Ishikawa (cell line): ENCODE measurements at regions not wholly inside any gene's neighbourhood (a gene's known extent, or its start where the extent isn't known, plus 50 kb on each side); places are given as distances from the start of the nearest gene placed in this dataset.

Experiments
- CEBPB ChIP-seq: IDR thresholded peaks from 2 replicates; pipeline ENCODE4 v1.6.1; 2012
- CREB1 ChIP-seq: IDR thresholded peaks from 2 replicates; pipeline ENCODE4 v1.6.1; 2012; ENCODE audit warnings: low read depth
- EGR1 ChIP-seq: IDR thresholded peaks from 2 replicates; pipeline ENCODE4 v1.6.1; 2012
- EP300 ChIP-seq: IDR thresholded peaks from 2 replicates; pipeline ENCODE4 v1.6.1; 2012; ENCODE audit warnings: borderline replicate concordance
- FOXM1 ChIP-seq: IDR thresholded peaks from 2 replicates; pipeline ENCODE4 v1.6.1; 2012; ENCODE audit warnings: low read depth, borderline replicate concordance
- MAX ChIP-seq: IDR thresholded peaks from 2 replicates; pipeline ENCODE4 v1.6.1; 2012
- NFIC ChIP-seq: IDR thresholded peaks from 2 replicates; pipeline ENCODE4 v1.6.1; 2012
- RAD21 ChIP-seq: IDR thresholded peaks from 2 replicates; pipeline ENCODE4 v1.6.1; 2012; ENCODE audit warnings: low read depth
- REST ChIP-seq: IDR thresholded peaks from 2 replicates; pipeline ENCODE4 v1.6.1; 2012; ENCODE audit warnings: low read depth, mild to moderate bottlenecking
- TAF1 ChIP-seq: IDR thresholded peaks from 2 replicates; pipeline ENCODE4 v1.6.1; 2012; ENCODE audit warnings: low read depth, mild to moderate bottlenecking
- TCF12 ChIP-seq: IDR thresholded peaks from 2 replicates; pipeline ENCODE4 v1.6.1; 2012; ENCODE audit warnings: low read depth
- TEAD4 ChIP-seq: IDR thresholded peaks from 2 replicates; pipeline ENCODE4 v1.6.1; 2012
- USF1 ChIP-seq: IDR thresholded peaks from 2 replicates; pipeline ENCODE4 v1.6.1; 2012
- YY1 ChIP-seq: IDR thresholded peaks from 2 replicates; pipeline ENCODE4 v1.6.1; 2012; ENCODE audit warnings: low read depth
- ZBTB7A ChIP-seq: IDR thresholded peaks from 2 replicates; pipeline ENCODE4 v1.6.1; 2012; ENCODE audit warnings: low read depth

- TF ChIP-seq NFIC, result no peak
- TF ChIP-seq MAX, result no peak
- no peak for TF ChIP-seq TCF12
- TF ChIP-seq CREB1, result no peak
- no peak for TF ChIP-seq ZBTB7A
These were observed 109.7 kb upstream of the CTNNB1 start for GRCh38 chr3:41089566-41089965.

- no peak for TF ChIP-seq RAD21
- no peak for TF ChIP-seq TEAD4
- no peak for TF ChIP-seq CEBPB
- TF ChIP-seq FOXM1, result no peak
- TF ChIP-seq TAF1, result no peak
- TF ChIP-seq EP300, result no peak
- TF ChIP-seq MAX, result no peak
- TF ChIP-seq TCF12, result no peak
- no peak for TF ChIP-seq USF1
- no peak for TF ChIP-seq NFIC
- no peak for TF ChIP-seq CREB1
- no peak for TF ChIP-seq YY1
- no peak for TF ChIP-seq ZBTB7A
- no peak for TF ChIP-seq EGR1
- no peak for TF ChIP-seq REST
These were observed 106.5 kb upstream of the CTNNB1 start for GRCh38 chr3:41092844-41093243.

- TF ChIP-seq FOXM1, result no peak
- no peak for TF ChIP-seq CEBPB
- no peak for TF ChIP-seq EGR1
- no peak for TF ChIP-seq REST
- TF ChIP-seq EP300, result no peak
- TF ChIP-seq YY1, result no peak
These were observed 105.8 kb upstream of the CTNNB1 start for GRCh38 chr3:41093476-41093875.

GRCh38 chr3:41094351-41094750 lies 105.0 kb upstream of the CTNNB1 start:
- no peak for TF ChIP-seq CREB1
- no peak for TF ChIP-seq REST
- no peak for TF ChIP-seq USF1
- TF ChIP-seq NFIC, result no peak
- TF ChIP-seq YY1, result no peak
- TF ChIP-seq CEBPB, result no peak

- TF ChIP-seq EP300 (no peak), TEAD4 (0 out of 2 replicates have a peak, but pooled peaks have one; percentile 36), RAD21 (peak; percentile 60), CEBPB (no peak)
These were observed 103.6 kb upstream of the CTNNB1 start for GRCh38 chr3:41095702-41096101.
